Mammary epithelial cell (primary cell): ENCODE measurements at regions not wholly inside any gene's neighbourhood (a gene's known extent, or its start where the extent isn't known, plus 50 kb on each side); places are given as distances from the start of the nearest gene placed in this dataset.

ENCODE experiments used
- EZH2 ChIP-seq: IDR thresholded peaks from 2 replicates; pipeline ENCODE4 v1.6.1; 2012; ENCODE audit warnings: low read length, inconsistent platforms, borderline replicate concordance
- TF ChIP-seq, protein P1 (sequence below), 2 donors: IDR thresholded peaks in 1 of 2; conservative IDR thresholded peaks in 1 of 2; 2 replicates each; pipeline ENCODE4 v1.5.1; 2011 to 2012; ENCODE audit warnings: inconsistent platforms in 2 of 2, low read length in 2 of 2, mild to moderate bottlenecking in 2 of 2, control low read depth in 1 of 2, low read depth in 1 of 2; ENCODE audit not compliant: insufficient read depth in 1 of 2; ENCODE audit errors: extremely low read depth in 1 of 2

GRCh38 chr4:114200026-114200425 lies 220.6 kb upstream of the ARSJ start:
- TF ChIP-seq, protein P1, sequence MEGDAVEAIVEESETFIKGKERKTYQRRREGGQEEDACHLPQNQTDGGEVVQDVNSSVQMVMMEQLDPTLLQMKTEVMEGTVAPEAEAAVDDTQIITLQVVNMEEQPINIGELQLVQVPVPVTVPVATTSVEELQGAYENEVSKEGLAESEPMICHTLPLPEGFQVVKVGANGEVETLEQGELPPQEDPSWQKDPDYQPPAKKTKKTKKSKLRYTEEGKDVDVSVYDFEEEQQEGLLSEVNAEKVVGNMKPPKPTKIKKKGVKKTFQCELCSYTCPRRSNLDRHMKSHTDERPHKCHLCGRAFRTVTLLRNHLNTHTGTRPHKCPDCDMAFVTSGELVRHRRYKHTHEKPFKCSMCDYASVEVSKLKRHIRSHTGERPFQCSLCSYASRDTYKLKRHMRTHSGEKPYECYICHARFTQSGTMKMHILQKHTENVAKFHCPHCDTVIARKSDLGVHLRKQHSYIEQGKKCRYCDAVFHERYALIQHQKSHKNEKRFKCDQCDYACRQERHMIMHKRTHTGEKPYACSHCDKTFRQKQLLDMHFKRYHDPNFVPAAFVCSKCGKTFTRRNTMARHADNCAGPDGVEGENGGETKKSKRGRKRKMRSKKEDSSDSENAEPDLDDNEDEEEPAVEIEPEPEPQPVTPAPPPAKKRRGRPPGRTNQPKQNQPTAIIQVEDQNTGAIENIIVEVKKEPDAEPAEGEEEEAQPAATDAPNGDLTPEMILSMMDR (conservative IDR thresholded peaks at IDR 0.05 in 1 of 2, IDR thresholded peaks at IDR 0.05 in 1 of 2; ENCODE audit: extremely low read depth in 1 of 2, insufficient read depth in 1 of 2, low read depth in 1 of 2, low read length in 2 of 2) = no peak
- TF ChIP-seq EZH2 = no peak
